Stomach (tissue), 8 donors: ENCODE measurements at regions not wholly inside any gene's neighbourhood (a gene's known extent, or its start where the extent isn't known, plus 50 kb on each side); places are given as distances from the start of the nearest gene placed in this dataset.

ENCODE experiments used
- DNase-seq, 2 donors: peaks; one replicate each; pipeline versions ENCODE4 v3.0.0 to v3.0.0-alpha.2; 2013 to 2019
- H3K27ac ChIP-seq, 5 donors: fragments of 200-600 bp in 4 of 5; sonication (generic) in 4 of 5; one replicate each; pipeline ENCODE4 v1.5.1; 2013 to 2019; ENCODE audit warnings: mild to moderate bottlenecking in 1 of 5, moderate library complexity in 1 of 5
- H3K27me3 ChIP-seq, 3 donors: fragments of 200-600 bp; sonication (generic); one replicate each; pipeline ENCODE4 v1.5.1; 2017 to 2019; ENCODE audit warnings: mixed run types in 1 of 3
- H3K36me3 ChIP-seq, 4 donors: fragments of 200-600 bp; sonication (generic); 1 replicate in 3 of 4; 2 replicates in 1 of 4; pipeline ENCODE4 v1.5.1; 2016 to 2019
- H3K4me1 ChIP-seq, 4 donors: fragments of 200-600 bp; sonication (generic); one replicate each; pipeline ENCODE4 v1.5.1; 2016 to 2019
- H3K4me3 ChIP-seq, 4 donors: fragments of 200-600 bp; sonication (generic) in 3 of 4; one replicate each; pipeline ENCODE4 v1.5.1; 2016 to 2019; ENCODE audit warnings: mild to moderate bottlenecking in 1 of 4
- H3K9me3 ChIP-seq, 4 donors: fragments of 200-600 bp; sonication (generic); one replicate each; pipeline ENCODE4 v1.5.1; 2016 to 2019
- CTCF ChIP-seq, 7 experiments: fragments of 450-650 bp in 4 of 7; fragments of 200-600 bp in 3 of 7; sonication (generic) in 3 of 7; IDR thresholded peaks; one replicate each; pipeline ENCODE4 v1.5.1; 2016 to 2019; ENCODE audit warnings: antibody characterized with exemption in 7 of 7, control low read depth in 2 of 7, mild to moderate bottlenecking in 1 of 7
- EP300 ChIP-seq: sonication (generic); formaldehyde crosslinking; IDR thresholded peaks from one replicate; pipeline ENCODE4 v1.6.1; 2017; ENCODE audit warnings: antibody characterized with exemption
- POLR2A ChIP-seq, 4 donors: fragments of 450-650 bp; IDR thresholded peaks; one replicate each; pipeline ENCODE4 v1.6.1; 2016; ENCODE audit warnings: antibody characterized with exemption in 4 of 4, control low read depth in 2 of 4, mild to moderate bottlenecking in 1 of 4, moderate library complexity in 1 of 4
- POLR2AphosphoS5 ChIP-seq, 3 donors: sonication (generic); formaldehyde crosslinking; IDR thresholded peaks; one replicate each; pipeline ENCODE4 v1.6.1; 2016; ENCODE audit warnings: antibody characterized with exemption in 3 of 3
- WGBS, 5 donors: extraction: QIAGEN DNeasy Blood & Tissue Kit in 3 of 5; methylation state at CpG; one replicate each; pipeline versions ENCODE4 v1.1.5 to v1.1.7; 2013 to 2018; 5-methylcytosine and 5-hydroxymethylcytosine counted together
- intact Hi-C: fragments of 100-400 bp; cut with DNase I; formaldehyde crosslinking; loops from one replicate; pipeline ENCODE4 v1.15.1; 2023; ENCODE audit warnings: low total_unique reads
- donor health status: healthy with polysubstance abuse.
- donor health status: Bipolar disorder and iron deficiency.
- donor health status: healthy.

- 48 to 77% (median 59%) methylated on average over 2 of the region's 2 CpGs for WGBS, 5 donors
- no peak for TF ChIP-seq POLR2A (IDR thresholded peaks at IDR 0.05)
- no peak for TF ChIP-seq POLR2AphosphoS5 (IDR thresholded peaks at IDR 0.05)
- TF ChIP-seq EP300 = no peak
- TF ChIP-seq CTCF (IDR thresholded peaks at IDR 0.05) = no peak
- Histone ChIP-seq H3K36me3 (no peaks in the 10 kb centered on the region), H3K27me3 (peaks cover 0 to 14% (median 0%) of the 10 kb centered on the region in 3 donors), H3K4me3 (no peak overlapping the region), H3K27ac (no peak overlapping the region), H3K4me1 (no peaks in the 10 kb centered on the region), H3K9me3 (no peaks in the 10 kb centered on the region)
- no peak for DNase-seq
- intact Hi-C loops = no loop called here
These were observed 179.2 kb downstream of the TSHZ3 start for GRCh38 chr19:31170046-31170445.

- Histone ChIP-seq H3K9me3 (no peaks in the 10 kb centered on the region), H3K4me3 (no peak overlapping the region), H3K36me3 (no peaks in the 10 kb centered on the region), H3K4me1 (no peaks in the 10 kb centered on the region), H3K27ac (no peak overlapping the region), H3K27me3 (peaks cover 0 to 31% (median 3%) of the 10 kb centered on the region in 3 donors)
- no peak for DNase-seq
- 71 to 78% (median 75%) methylated on average over 8 of the region's 8 CpGs for WGBS, 5 donors
- intact Hi-C loops = no loop called here
- TF ChIP-seq POLR2A (IDR thresholded peaks at IDR 0.05) = no peak
- no peak for TF ChIP-seq EP300
- no peak for TF ChIP-seq POLR2AphosphoS5 (IDR thresholded peaks at IDR 0.05)
These were observed 181.1 kb downstream of the TSHZ3 start for GRCh38 chr19:31168106-31168625.

GRCh38 chr19:31167690-31168089 is 181.5 kb downstream of the TSHZ3 start:
- peaks cover 0 to 31% (median 3%) of the 10 kb centered on the region in 3 donors for H3K27me3 ChIP-seq
- H3K4me3 ChIP-seq = no peak overlapping the region
- TF ChIP-seq POLR2AphosphoS5 (IDR thresholded peaks at IDR 0.05) (no peak), CTCF (IDR thresholded peaks at IDR 0.05) (no peak), EP300 (no peak), POLR2A (IDR thresholded peaks at IDR 0.05) (no peak)
- H3K27ac ChIP-seq = no peak overlapping the region
- 22 to 39% (median 25%) methylated on average over 8 of the region's 8 CpGs for WGBS, 5 donors
- H3K36me3 ChIP-seq = no peaks in the 10 kb centered on the region
- H3K4me1 ChIP-seq = no peaks in the 10 kb centered on the region
- H3K9me3 ChIP-seq = no peaks in the 10 kb centered on the region
- intact Hi-C loops = no loop called here
- DNase-seq = no peak

- no peaks in the 10 kb centered on the region for H3K4me1 ChIP-seq
- no peak for TF ChIP-seq POLR2A (IDR thresholded peaks at IDR 0.05)
- TF ChIP-seq POLR2AphosphoS5 (IDR thresholded peaks at IDR 0.05) = no peak
These were observed 183.0 kb downstream of the TSHZ3 start for GRCh38 chr19:31166206-31166605.

GRCh38 chr19:31164791-31165251 is 184.4 kb downstream of the TSHZ3 start:
- intact Hi-C loops = no loop called here
- H3K4me3 ChIP-seq = no peak overlapping the region
- no peaks in the 10 kb centered on the region for H3K36me3 ChIP-seq
- H3K9me3 ChIP-seq = no peaks in the 10 kb centered on the region
- H3K4me1 ChIP-seq = no peaks in the 10 kb centered on the region
- DNase-seq = no peak
- H3K27ac ChIP-seq = no peak overlapping the region
- WGBS, 5 donors = 17 to 28% (median 23%) methylated on average over 20 of the region's 20 CpGs
- peaks cover 0 to 31% (median 3%) of the 10 kb centered on the region in 3 donors for H3K27me3 ChIP-seq
- TF ChIP-seq CTCF (IDR thresholded peaks at IDR 0.05) = no peak

More at GRCh38 chr19:31166206-31166605, 183.0 kb downstream of the TSHZ3 start:
- Histone ChIP-seq H3K27ac (no peak overlapping the region), H3K36me3 (no peaks in the 10 kb centered on the region), H3K9me3 (no peaks in the 10 kb centered on the region), H3K4me3 (no peak overlapping the region), H3K27me3 (peaks cover 0 to 31% (median 3%) of the 10 kb centered on the region in 3 donors)
- DNase-seq = no peak
- intact Hi-C loops = no loop called here
- WGBS, 5 donors = 37 to 62% (median 52%) methylated on average over 2 of the region's 2 CpGs
